Parathyroid adenoma (tissue), 2 donors: ENCODE measurements at regions not wholly inside any gene's neighbourhood (a gene's known extent, or its start where the extent isn't known, plus 50 kb on each side); places are given as distances from the start of the nearest gene placed in this dataset.

ENCODE experiments used
- H2AFZ ChIP-seq: fragments of 300-600 bp; sonication (generic); one replicate; pipeline ENCODE4 v1.7.0; 2017; ENCODE audit warnings: antibody characterized with exemption, mild to moderate bottlenecking
- H3K27ac ChIP-seq: fragments of 300-600 bp; sonication (generic); one replicate; pipeline ENCODE4 v1.7.0; 2017
- H3K27me3 ChIP-seq: fragments of 300-600 bp; sonication (generic); one replicate; pipeline ENCODE4 v1.7.0; 2017; ENCODE audit warnings: low read length; ENCODE audit not compliant: control insufficient read depth, insufficient read depth
- H3K36me3 ChIP-seq: fragments of 300-600 bp; sonication (generic); one replicate; pipeline ENCODE4 v1.7.0; 2017; ENCODE audit warnings: low read length; ENCODE audit not compliant: control insufficient read depth, insufficient read depth
- H3K4me1 ChIP-seq: fragments of 300-600 bp; sonication (generic); one replicate; pipeline ENCODE4 v1.7.0; 2017; ENCODE audit warnings: control low read depth
- H3K4me2 ChIP-seq: fragments of 300-600 bp; sonication (generic); one replicate; pipeline ENCODE4 v1.7.0; 2017; ENCODE audit warnings: low read length
- H3K4me3 ChIP-seq: fragments of 300-600 bp; sonication (generic); one replicate; pipeline ENCODE4 v1.7.0; 2017; ENCODE audit warnings: low read depth, low read length
- H3K79me2 ChIP-seq: fragments of 300-600 bp; sonication (generic); one replicate; pipeline ENCODE4 v1.7.0; 2017; ENCODE audit warnings: control low read depth
- H3K9ac ChIP-seq: fragments of 300-600 bp; sonication (generic); one replicate; pipeline ENCODE4 v1.7.0; 2017; ENCODE audit warnings: mild to moderate bottlenecking
- H3K9me3 ChIP-seq: fragments of 300-600 bp; sonication (generic); one replicate; pipeline ENCODE4 v1.7.0; 2017; ENCODE audit warnings: low read length; ENCODE audit not compliant: control insufficient read depth
- CTCF ChIP-seq: fragments of 300-600 bp; sonication (generic); IDR thresholded peaks from one replicate; pipeline ENCODE4 v1.7.0; 2017; ENCODE audit warnings: antibody characterized with exemption, mild to moderate bottlenecking
- donor health status: primary hyperparathyroidism.

- Histone ChIP-seq H3K4me2 (no peak overlapping the region), H3K4me1 (no peaks in the 10 kb centered on the region), H3K79me2 (no peaks in the 10 kb centered on the region), H3K4me3 (no peak overlapping the region), H3K36me3 (no peaks in the 10 kb centered on the region), H3K27ac (no peak overlapping the region), H3K9me3 (no peaks in the 10 kb centered on the region), H3K9ac (no peak overlapping the region), H2AFZ (no peak overlapping the region), H3K27me3 (no peaks in the 10 kb centered on the region)
- no peak for TF ChIP-seq CTCF
These were observed 433.4 kb downstream of the BRD1 start for GRCh38 chr22:49394116-49394785.

- Histone ChIP-seq H3K4me2 (no peak overlapping the region), H3K4me3 (no peak overlapping the region), H3K79me2 (no peaks in the 10 kb centered on the region), H3K27me3 (no peaks in the 10 kb centered on the region), H3K9ac (no peak overlapping the region), H3K4me1 (no peaks in the 10 kb centered on the region), H3K9me3 (no peaks in the 10 kb centered on the region), H3K27ac (no peak overlapping the region), H3K36me3 (no peaks in the 10 kb centered on the region), H2AFZ (no peak overlapping the region)
- no peak for TF ChIP-seq CTCF
These were observed 434.1 kb downstream of the BRD1 start for GRCh38 chr22:49393526-49393925.

- no peaks in the 10 kb centered on the region for H3K4me1 ChIP-seq
- H3K4me3 ChIP-seq: no peak overlapping the region
- no peaks in the 10 kb centered on the region for H3K79me2 ChIP-seq
- no peak overlapping the region for H3K27ac ChIP-seq
- no peak overlapping the region for H2AFZ ChIP-seq
- H3K9ac ChIP-seq: no peak overlapping the region
- TF ChIP-seq CTCF: no peak
- no peaks in the 10 kb centered on the region for H3K27me3 ChIP-seq
- H3K9me3 ChIP-seq: no peaks in the 10 kb centered on the region
- no peaks in the 10 kb centered on the region for H3K36me3 ChIP-seq
- no peak overlapping the region for H3K4me2 ChIP-seq
These were observed 434.7 kb downstream of the BRD1 start for GRCh38 chr22:49392841-49393510.

- H3K4me1 ChIP-seq: no peaks in the 10 kb centered on the region
These were observed 435.4 kb downstream of the BRD1 start for GRCh38 chr22:49392247-49392646.

More at GRCh38 chr22:49392247-49392646, 435.4 kb downstream of the BRD1 start:
- TF ChIP-seq CTCF: no peak
- no peak overlapping the region for H3K9ac ChIP-seq
- no peaks in the 10 kb centered on the region for H3K9me3 ChIP-seq
- H3K4me3 ChIP-seq: no peak overlapping the region
- H3K79me2 ChIP-seq: no peaks in the 10 kb centered on the region
- no peak overlapping the region for H3K27ac ChIP-seq
- no peaks in the 10 kb centered on the region for H3K27me3 ChIP-seq
- H3K4me2 ChIP-seq: no peak overlapping the region
- no peak overlapping the region for H2AFZ ChIP-seq
- H3K36me3 ChIP-seq: no peaks in the 10 kb centered on the region
